ENCODE measurements at regions not wholly inside any gene's neighbourhood (a gene's known extent, or its start where the extent isn't known, plus 50 kb on each side); places are given as distances from the start of the nearest gene placed in this dataset.

DNA sequence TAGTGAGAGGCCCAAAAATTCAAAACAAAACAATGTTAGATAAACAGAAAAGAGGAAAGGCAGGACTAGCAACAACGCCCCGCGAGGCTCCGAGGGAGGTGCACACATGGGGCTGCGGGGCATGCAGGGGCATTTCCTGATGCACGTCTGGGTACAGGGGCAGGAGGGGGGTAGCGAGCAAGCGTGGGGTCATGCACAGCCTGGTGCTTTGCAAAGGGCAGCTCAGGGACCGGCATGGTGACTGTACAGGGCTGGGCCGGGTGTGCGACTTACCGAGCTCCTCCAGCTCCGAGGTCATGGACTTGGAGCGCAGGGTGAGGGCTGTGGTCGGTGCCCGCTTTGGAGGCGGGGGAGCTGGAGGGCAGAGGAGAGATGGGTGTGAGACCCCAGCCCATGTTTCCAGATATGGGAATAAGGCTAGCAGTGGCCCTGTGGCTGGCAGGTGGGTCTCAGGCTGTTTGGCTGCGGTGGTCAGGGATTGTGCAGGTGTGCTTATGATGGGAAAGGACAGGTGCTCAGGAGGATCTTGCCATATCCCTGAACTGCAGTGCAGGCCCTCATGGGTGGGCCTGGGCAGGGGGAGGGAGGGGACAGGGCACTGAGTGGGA, 103.7 kb downstream of the CTTN start:
- no peaks in the 10 kb centered on the region for H4K20me1 ChIP-seq (ENCODE audit: insufficient read depth)
- no peaks in the 10 kb centered on the region for H3K9me3 ChIP-seq
- H3K27ac ChIP-seq (ENCODE audit: low read depth in 2 of 2, low read length in 1 of 2), result peak overlapping the region in 1 of 2 experiments; percentile 73; a peak in 2 of 4 replicates
- 79% methylated on average over 14 of the region's 18 CpGs for WGBS (ENCODE audit: low lambda C conversion rate)
- peaks cover 0 to 33% of the 10 kb centered on the region in 2 experiments; a peak in 1 of 4 replicates for H3K4me1 ChIP-seq (ENCODE audit: control insufficient read depth in 1 of 2, insufficient read depth in 2 of 2, low read depth in 1 of 2, low read length in 1 of 2)
- no peaks in the 10 kb centered on the region for H3K9me2 ChIP-seq
- no peak overlapping the region for H3K9ac ChIP-seq
- H2AFZ ChIP-seq (ENCODE audit: low read depth), result no peak overlapping the region
- H3K4me3 ChIP-seq (ENCODE audit: low read depth in 2 of 2, low read length in 1 of 2), result no peak overlapping the region
- ChIA-PET CTCF (interaction anchor here (0.6 to 1.4 kb wide), 5 partner anchors 9 to 256 kb away, joined by 3 to 4 read pairs (median 3); no protein-coding TSS in a partner anchor), POLR2A (no interaction called here)
- H3K4me2 ChIP-seq, result no peak overlapping the region
- DNase-seq, result no peak
- no peaks in the 10 kb centered on the region for H3K36me3 ChIP-seq (replicated peaks in 1 of 2; ENCODE audit: control insufficient read depth in 1 of 2, insufficient read depth in 2 of 2, low read length in 1 of 2)
- no peaks in the 10 kb centered on the region for H3K27me3 ChIP-seq (ENCODE audit: insufficient read depth)
- TF ChIP-seq SIN3A (IDR thresholded peaks at IDR 0.05; ENCODE audit: borderline replicate concordance, low read depth, low read length), result no peak
- no peaks in the 10 kb centered on the region for H3F3A ChIP-seq (replicated peaks; ENCODE audit: insufficient read depth)
- no peaks in the 10 kb centered on the region for H3K79me2 ChIP-seq (ENCODE audit: insufficient read depth)

DNA sequence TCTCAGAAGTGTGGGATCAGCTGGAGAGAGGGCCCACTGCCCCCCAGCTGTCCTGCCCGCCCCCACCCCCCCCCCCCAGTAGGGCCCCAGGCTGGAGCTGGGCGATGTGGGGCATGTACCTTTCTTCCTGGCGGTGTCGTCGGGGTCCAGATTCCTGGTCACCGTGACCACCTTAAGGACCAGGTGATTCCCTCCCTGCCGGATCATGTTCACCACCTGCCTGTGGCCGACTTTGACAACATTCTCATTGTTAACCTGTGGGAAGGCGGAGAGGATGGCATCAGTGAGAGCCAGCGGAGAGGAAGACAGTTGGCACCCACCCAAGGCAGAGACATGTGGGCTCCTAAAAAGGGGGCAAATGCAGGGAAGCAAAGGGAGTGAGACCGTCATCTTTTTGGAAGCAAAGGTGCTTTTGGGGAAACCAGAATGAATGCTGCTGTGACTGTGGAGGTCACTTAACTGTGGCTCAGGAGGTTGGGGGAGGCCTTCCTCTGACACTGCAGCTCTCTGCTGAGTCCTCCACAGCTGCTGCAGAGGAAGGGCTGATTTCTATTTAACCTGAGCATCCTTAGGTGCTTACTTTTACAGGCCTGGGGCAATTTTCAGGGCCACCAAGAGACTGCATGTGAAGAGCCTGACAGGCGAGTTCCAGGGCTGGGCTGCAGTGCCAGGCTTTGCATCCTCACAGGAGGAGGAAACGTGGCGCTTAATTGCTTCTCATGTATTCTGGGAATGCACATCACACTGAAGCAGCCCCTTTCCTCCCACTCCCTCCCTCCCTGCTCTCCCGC, 104.5 kb downstream of the CTTN start:
- H3K79me2 ChIP-seq (ENCODE audit: insufficient read depth), result no peaks in the 10 kb centered on the region
- no peaks in the 10 kb centered on the region for H3F3A ChIP-seq (replicated peaks; ENCODE audit: insufficient read depth)
- TF ChIP-seq FOXJ3 (CRISPR knock-in tag; IDR thresholded peaks at IDR 0.05), result no peak
- no peak for TF ChIP-seq RXRA (IDR thresholded peaks at IDR 0.05; ENCODE audit: borderline replicate concordance, low read depth)
- TF ChIP-seq, protein P1, sequence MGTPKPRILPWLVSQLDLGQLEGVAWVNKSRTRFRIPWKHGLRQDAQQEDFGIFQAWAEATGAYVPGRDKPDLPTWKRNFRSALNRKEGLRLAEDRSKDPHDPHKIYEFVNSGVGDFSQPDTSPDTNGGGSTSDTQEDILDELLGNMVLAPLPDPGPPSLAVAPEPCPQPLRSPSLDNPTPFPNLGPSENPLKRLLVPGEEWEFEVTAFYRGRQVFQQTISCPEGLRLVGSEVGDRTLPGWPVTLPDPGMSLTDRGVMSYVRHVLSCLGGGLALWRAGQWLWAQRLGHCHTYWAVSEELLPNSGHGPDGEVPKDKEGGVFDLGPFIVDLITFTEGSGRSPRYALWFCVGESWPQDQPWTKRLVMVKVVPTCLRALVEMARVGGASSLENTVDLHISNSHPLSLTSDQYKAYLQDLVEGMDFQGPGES (IDR thresholded peaks at IDR 0.05; ENCODE audit: low read depth, low read length), result no peak
- TF ChIP-seq NFIC (IDR thresholded peaks at IDR 0.05; ENCODE audit: borderline replicate concordance), result no peak
- TF ChIP-seq, protein P2, sequence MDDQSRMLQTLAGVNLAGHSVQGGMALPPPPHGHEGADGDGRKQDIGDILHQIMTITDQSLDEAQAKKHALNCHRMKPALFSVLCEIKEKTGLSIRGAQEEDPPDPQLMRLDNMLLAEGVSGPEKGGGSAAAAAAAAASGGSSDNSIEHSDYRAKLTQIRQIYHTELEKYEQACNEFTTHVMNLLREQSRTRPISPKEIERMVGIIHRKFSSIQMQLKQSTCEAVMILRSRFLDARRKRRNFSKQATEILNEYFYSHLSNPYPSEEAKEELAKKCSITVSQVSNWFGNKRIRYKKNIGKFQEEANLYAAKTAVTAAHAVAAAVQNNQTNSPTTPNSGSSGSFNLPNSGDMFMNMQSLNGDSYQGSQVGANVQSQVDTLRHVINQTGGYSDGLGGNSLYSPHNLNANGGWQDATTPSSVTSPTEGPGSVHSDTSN (IDR thresholded peaks at IDR 0.05), result no peak
- no peak for TF ChIP-seq FOSL2 (IDR thresholded peaks at IDR 0.05; ENCODE audit: borderline replicate concordance, low read depth)
- 65% methylated on average over 9 of the region's 15 CpGs for WGBS (ENCODE audit: low lambda C conversion rate)
- no peak overlapping the region for H3K27ac ChIP-seq (ENCODE audit: low read depth in 2 of 2, low read length in 1 of 2)
- no peak overlapping the region for H3K4me3 ChIP-seq (ENCODE audit: low read depth in 2 of 2, low read length in 1 of 2)
- H4K20me1 ChIP-seq (ENCODE audit: insufficient read depth), result no peaks in the 10 kb centered on the region
- H3K4me2 ChIP-seq, result no peak overlapping the region
- DNase-seq, result no peak
- no peaks in the 10 kb centered on the region for H3K9me3 ChIP-seq
- no peaks in the 10 kb centered on the region for H3K36me3 ChIP-seq (replicated peaks in 1 of 2; ENCODE audit: control insufficient read depth in 1 of 2, insufficient read depth in 2 of 2, low read length in 1 of 2)
- POLR2A ChIA-PET, result no interaction called here
- CTCF ChIA-PET, result interaction anchor here (1.1 to 2.8 kb wide), 5 partner anchors 8 to 255 kb away, joined by 3 to 9 read pairs (median 5); no protein-coding TSS in a partner anchor
- peaks cover 0 to 33% of the 10 kb centered on the region in 2 experiments; a peak in 1 of 4 replicates for H3K4me1 ChIP-seq (ENCODE audit: control insufficient read depth in 1 of 2, insufficient read depth in 2 of 2, low read depth in 1 of 2, low read length in 1 of 2)
- H3K27me3 ChIP-seq (ENCODE audit: insufficient read depth), result no peaks in the 10 kb centered on the region
- H3K9ac ChIP-seq, result no peak overlapping the region
- no peaks in the 10 kb centered on the region for H3K9me2 ChIP-seq
- H2AFZ ChIP-seq (ENCODE audit: low read depth), result no peak overlapping the region

All from SK-N-SH (cell line).